CD14-positive monocyte (primary cell): ENCODE measurements at regions not wholly inside any gene's neighbourhood (a gene's known extent, or its start where the extent isn't known, plus 50 kb on each side); places are given as distances from the start of the nearest gene placed in this dataset.

Experiments
- DNase-seq, 3 donors: peaks; one replicate each; pipeline ENCODE4 v3.0.0-alpha.2; 2011 to 2022
- H2AFZ ChIP-seq: 2 replicates; pipeline ENCODE4 v1.6.0; 2012; ENCODE audit warnings: mild to moderate bottlenecking, low read depth, low read length, inconsistent platforms; ENCODE audit not compliant: insufficient read depth, poor library complexity, severe bottlenecking
- H3K27ac ChIP-seq, 2 donors: 1 replicate in 1 of 2; 2 replicates in 1 of 2; pipeline ENCODE4 v1.5.1; 2012 to 2013; ENCODE audit warnings: low read length in 2 of 2, control low read depth in 1 of 2, inconsistent platforms in 1 of 2, low read depth in 1 of 2, mild to moderate bottlenecking in 1 of 2
- H3K27me3 ChIP-seq, 2 donors: one replicate each; pipeline versions ENCODE4 v1.6.0 to v1.6.1; 2011 to 2013; ENCODE audit warnings: low read length in 2 of 2; ENCODE audit not compliant: control insufficient read depth in 2 of 2, insufficient read depth in 2 of 2
- H3K36me3 ChIP-seq, 2 donors: replicated peaks in 1 of 2; 1 replicate in 1 of 2; 2 replicates in 1 of 2; pipeline versions ENCODE4 v1.5.1 to v1.6.1; 2012 to 2013; ENCODE audit warnings: low read length in 2 of 2, control low read depth in 1 of 2, inconsistent platforms in 1 of 2, mild to moderate bottlenecking in 1 of 2; ENCODE audit not compliant: insufficient read depth in 2 of 2, control insufficient read depth in 1 of 2
- H3K4me1 ChIP-seq, 2 donors: 1 replicate in 1 of 2; 2 replicates in 1 of 2; pipeline versions ENCODE4 v1.5.1 to v1.6.1; 2012 to 2013; ENCODE audit warnings: low read length in 2 of 2, control low read depth in 1 of 2, inconsistent platforms in 1 of 2, mild to moderate bottlenecking in 1 of 2, moderate library complexity in 1 of 2; ENCODE audit not compliant: insufficient read depth in 2 of 2, control insufficient read depth in 1 of 2
- H3K4me2 ChIP-seq: replicated peaks from 2 replicates; pipeline ENCODE3; 2012; ENCODE audit warnings: low read length, moderate library complexity, mild to moderate bottlenecking; ENCODE audit not compliant: poor library complexity, severe bottlenecking; ENCODE audit errors: extremely low read depth
- H3K4me3 ChIP-seq, 3 experiments: fragments of 200-600 bp in 1 of 3; sonication (generic) in 1 of 3; replicated peaks in 1 of 3; 1 replicate in 2 of 3; 2 replicates in 1 of 3; pipeline ENCODE4 v1.5.1; 2011 to 2013; ENCODE audit warnings: low read length in 3 of 3, mild to moderate bottlenecking in 3 of 3, control low read depth in 2 of 3, low read depth in 2 of 3, inconsistent platforms in 1 of 3, moderate library complexity in 1 of 3
- H3K79me2 ChIP-seq: 2 replicates; pipeline ENCODE4 v1.6.0; 2012; ENCODE audit warnings: mild to moderate bottlenecking, control low read depth, inconsistent platforms, low read length, moderate library complexity; ENCODE audit not compliant: insufficient read depth
- H3K9ac ChIP-seq: 2 replicates; pipeline ENCODE4 v1.6.0; 2017; ENCODE audit warnings: low read length, mild to moderate bottlenecking; ENCODE audit not compliant: insufficient read depth, poor library complexity, severe bottlenecking
- H3K9me3 ChIP-seq, 2 donors: replicated peaks in 1 of 2; 1 replicate in 1 of 2; 2 replicates in 1 of 2; pipeline versions ENCODE4 v1.5.1 to v1.6.1; 2012 to 2013; ENCODE audit warnings: low read length in 2 of 2, control low read depth in 1 of 2; ENCODE audit not compliant: control insufficient read depth in 1 of 2, insufficient read depth in 1 of 2
- H4K20me1 ChIP-seq: 2 replicates; pipeline ENCODE4 v1.6.0; 2012; ENCODE audit warnings: mild to moderate bottlenecking, low read length, control low read depth, moderate library complexity; ENCODE audit not compliant: insufficient read depth
- H3K27ac Mint-ChIP-seq, 7 donors: one replicate each; pipeline ENCODE4 v1.8.0; 2020; ENCODE audit warnings: mild to moderate bottlenecking in 7 of 7, mixed read lengths in 7 of 7, moderate library complexity in 6 of 7, inconsistent platforms in 2 of 7
- H3K27me3 Mint-ChIP-seq, 3 donors: one replicate each; pipeline ENCODE4 v1.8.0; 2021 to 2022; ENCODE audit warnings: low read depth in 3 of 3, mild to moderate bottlenecking in 3 of 3, mixed read lengths in 3 of 3, moderate library complexity in 3 of 3, inconsistent platforms in 1 of 3
- H3K36me3 Mint-ChIP-seq, 2 donors: one replicate each; pipeline ENCODE4 v1.8.0; 2020; ENCODE audit warnings: mixed read lengths in 2 of 2, inconsistent platforms in 1 of 2, mild to moderate bottlenecking in 1 of 2
- H3K4me1 Mint-ChIP-seq: one replicate; pipeline ENCODE4 v1.8.0; 2020; ENCODE audit warnings: mild to moderate bottlenecking, mixed read lengths
- H3K4me3 Mint-ChIP-seq, 2 donors: one replicate each; pipeline ENCODE4 v1.8.0; 2020; ENCODE audit warnings: mild to moderate bottlenecking in 2 of 2, mixed read lengths in 2 of 2, moderate library complexity in 1 of 2
- H3K9me3 Mint-ChIP-seq, 7 donors: one replicate each; pipeline ENCODE4 v1.8.0; 2020 to 2022; ENCODE audit warnings: mixed read lengths in 7 of 7, mild to moderate bottlenecking in 6 of 7, moderate library complexity in 6 of 7, inconsistent platforms in 2 of 7
- WGBS: methylation state at CpG from one replicate; pipeline ENCODE4 v1.1.5; 2013; ENCODE audit warnings: missing lambda C conversion rate; ENCODE audit not compliant: insufficient coverage; 5-methylcytosine and 5-hydroxymethylcytosine counted together
- intact Hi-C, 2 donors: fragments of 100-400 bp; cut with micrococcal nuclease; formaldehyde crosslinking; loops; one replicate each; pipeline versions ENCODE4 v1.15.0 to v1.15.1; 2023
- TF ChIP-seq, protein P1 (sequence below): fragments of 200-600 bp; IDR thresholded peaks from one replicate; pipeline ENCODE4 v1.8.0; 2022; ENCODE audit warnings: antibody characterized with exemption, mild to moderate bottlenecking

DNA sequence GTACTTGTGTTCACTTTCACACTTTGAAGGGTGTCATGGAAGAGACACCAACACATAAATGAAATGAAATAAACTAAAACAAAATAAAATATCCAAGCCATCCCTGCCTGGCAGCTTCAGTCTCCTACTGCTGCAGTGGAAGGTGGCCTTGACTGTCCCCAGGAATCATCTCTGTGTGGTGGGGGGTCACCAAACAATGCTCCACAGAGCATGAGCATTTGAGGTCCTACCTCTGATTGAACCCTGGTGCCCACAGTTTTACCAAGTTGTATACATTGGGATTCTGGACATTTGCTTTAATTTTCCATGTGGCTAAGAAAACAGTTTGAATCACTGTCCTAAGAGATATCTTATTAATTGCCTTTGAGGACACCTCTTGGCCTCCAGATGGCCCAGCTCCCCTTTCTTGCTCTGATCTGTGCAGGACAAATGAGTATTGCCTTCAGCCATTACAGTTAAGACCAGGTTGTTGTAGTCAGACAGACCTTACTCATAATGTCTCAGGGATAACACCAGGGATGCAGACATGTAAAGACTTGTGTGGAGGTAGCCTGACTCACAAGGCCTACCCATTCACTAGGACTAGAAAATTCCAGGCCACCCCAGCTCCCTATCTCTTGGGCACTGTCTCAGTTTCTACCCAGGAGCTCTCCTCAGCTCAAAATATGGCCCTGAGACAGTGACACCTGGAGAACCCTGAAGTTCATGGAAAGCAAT, 195.0 kb downstream of the MYCN start:
- intact Hi-C loops = no loop called here
- H3K27ac Mint-ChIP-seq = no peak overlapping the region
- Histone ChIP-seq H4K20me1 (no peaks in the 10 kb centered on the region), H3K36me3 (no peaks in the 10 kb centered on the region), H3K79me2 (no peaks in the 10 kb centered on the region), H3K4me2 (no peak overlapping the region), H3K27ac (no peak overlapping the region), H3K9me3 (no peaks in the 10 kb centered on the region), H3K27me3 (no peaks in the 10 kb centered on the region), H2AFZ (no peak overlapping the region), H3K9ac (no peak overlapping the region), H3K4me3 (no peak overlapping the region), H3K4me1 (no peaks in the 10 kb centered on the region)
- H3K4me1 Mint-ChIP-seq = no peaks in the 10 kb centered on the region
- DNase-seq = peak in 1 of 3 donors; percentile 1
- no peaks in the 10 kb centered on the region for H3K36me3 Mint-ChIP-seq
- TF ChIP-seq, protein P1, sequence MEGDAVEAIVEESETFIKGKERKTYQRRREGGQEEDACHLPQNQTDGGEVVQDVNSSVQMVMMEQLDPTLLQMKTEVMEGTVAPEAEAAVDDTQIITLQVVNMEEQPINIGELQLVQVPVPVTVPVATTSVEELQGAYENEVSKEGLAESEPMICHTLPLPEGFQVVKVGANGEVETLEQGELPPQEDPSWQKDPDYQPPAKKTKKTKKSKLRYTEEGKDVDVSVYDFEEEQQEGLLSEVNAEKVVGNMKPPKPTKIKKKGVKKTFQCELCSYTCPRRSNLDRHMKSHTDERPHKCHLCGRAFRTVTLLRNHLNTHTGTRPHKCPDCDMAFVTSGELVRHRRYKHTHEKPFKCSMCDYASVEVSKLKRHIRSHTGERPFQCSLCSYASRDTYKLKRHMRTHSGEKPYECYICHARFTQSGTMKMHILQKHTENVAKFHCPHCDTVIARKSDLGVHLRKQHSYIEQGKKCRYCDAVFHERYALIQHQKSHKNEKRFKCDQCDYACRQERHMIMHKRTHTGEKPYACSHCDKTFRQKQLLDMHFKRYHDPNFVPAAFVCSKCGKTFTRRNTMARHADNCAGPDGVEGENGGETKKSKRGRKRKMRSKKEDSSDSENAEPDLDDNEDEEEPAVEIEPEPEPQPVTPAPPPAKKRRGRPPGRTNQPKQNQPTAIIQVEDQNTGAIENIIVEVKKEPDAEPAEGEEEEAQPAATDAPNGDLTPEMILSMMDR = no peak
- H3K9me3 Mint-ChIP-seq = peaks cover 0 to 8% (median 5%) of the 10 kb centered on the region in 7 donors
- no peak overlapping the region for H3K4me3 Mint-ChIP-seq
- H3K27me3 Mint-ChIP-seq = peaks cover 0 to 3% (median 0%) of the 10 kb centered on the region in 3 donors

DNA sequence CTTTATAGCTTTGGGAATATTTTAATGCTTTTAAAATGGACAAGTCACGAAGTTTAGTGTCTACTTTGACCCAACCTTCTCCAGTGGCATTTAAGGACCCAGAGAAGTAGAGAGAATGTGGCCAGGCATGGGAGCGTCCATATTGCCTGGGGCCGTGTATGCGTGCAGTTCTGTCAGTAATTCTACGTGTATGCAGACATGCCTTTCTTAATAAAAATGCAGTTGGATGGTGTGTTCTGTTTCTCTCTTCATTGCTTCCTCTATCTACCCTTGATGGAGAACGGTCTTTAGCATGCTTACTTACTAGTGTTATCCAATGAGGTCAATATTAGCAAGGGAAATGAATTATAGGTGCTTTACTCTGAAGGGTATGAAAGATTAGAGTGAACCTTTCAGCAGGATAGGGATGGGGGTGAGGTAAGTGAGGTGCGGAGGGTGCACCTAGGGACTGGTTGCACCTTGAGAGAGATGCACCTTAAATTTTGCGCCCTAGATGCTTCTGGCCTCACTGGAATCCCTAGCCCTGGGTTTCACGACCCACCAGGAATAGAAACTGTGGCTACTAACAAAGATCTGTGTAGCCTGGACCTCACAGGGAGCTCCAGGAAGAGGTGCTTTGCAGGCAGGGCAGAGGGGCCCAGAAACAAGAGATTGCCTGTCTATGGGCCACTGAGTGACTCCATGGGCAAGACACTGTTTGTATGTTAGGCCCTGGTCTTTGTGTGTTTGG, 194.3 kb downstream of the MYCN start:
- Histone ChIP-seq H3K36me3 (no peaks in the 10 kb centered on the region), H2AFZ (no peak overlapping the region)

More for the DNA sequence above, 194.3 kb downstream of the MYCN start:
- H3K4me3 ChIP-seq = no peak overlapping the region
- H3K4me1 Mint-ChIP-seq = no peaks in the 10 kb centered on the region
- peak in 1 of 3 donors; percentile 0 for DNase-seq
- peaks cover 0 to 10% (median 5%) of the 10 kb centered on the region in 7 donors for H3K9me3 Mint-ChIP-seq
- intact Hi-C loops = no loop called here
- no peaks in the 10 kb centered on the region for H3K4me1 ChIP-seq
- no peak overlapping the region for H3K9ac ChIP-seq
- TF ChIP-seq, protein P1 = no peak
- H3K4me3 Mint-ChIP-seq = no peak overlapping the region
- no peaks in the 10 kb centered on the region for H4K20me1 ChIP-seq
- peaks cover 0 to 3% (median 0%) of the 10 kb centered on the region in 3 donors for H3K27me3 Mint-ChIP-seq
- no peaks in the 10 kb centered on the region for H3K9me3 ChIP-seq
- H3K27ac ChIP-seq = no peak overlapping the region
- no peaks in the 10 kb centered on the region for H3K36me3 Mint-ChIP-seq
- H3K27ac Mint-ChIP-seq = no peak overlapping the region
- 93% methylated on average over 4 of the region's 9 CpGs for WGBS
- no peaks in the 10 kb centered on the region for H3K79me2 ChIP-seq
- H3K27me3 ChIP-seq = no peaks in the 10 kb centered on the region
- H3K4me2 ChIP-seq = no peak overlapping the region
